ENCODE measurements at regions not wholly inside any gene's neighbourhood (a gene's known extent, or its start where the extent isn't known, plus 50 kb on each side); places are given as distances from the start of the nearest gene placed in this dataset.
"Not testable (repeated sequence)": the region's sequence is repeated elsewhere in the genome, so short reads cannot be mapped to it uniquely, and the experiment has no call there.

DNA sequence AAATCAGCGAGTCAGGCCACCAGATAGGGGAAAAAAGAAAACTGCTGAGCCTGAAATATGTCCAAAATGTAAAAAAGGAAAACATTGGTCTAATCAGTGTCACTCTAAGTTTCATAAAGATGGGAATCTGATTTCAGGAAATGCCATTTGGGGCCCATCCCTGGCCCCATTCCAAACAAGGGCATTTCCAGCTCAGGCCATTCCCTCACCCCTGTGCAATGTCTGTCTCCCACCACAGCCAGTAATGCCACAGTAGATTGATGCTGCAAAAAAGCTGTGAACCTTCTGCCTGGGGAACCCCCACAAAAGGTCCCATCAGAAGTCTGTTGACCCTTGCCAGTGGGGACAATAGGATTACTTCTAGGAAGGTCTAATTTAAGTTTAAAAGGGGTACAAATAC lies 199.6 kb downstream of the YTHDC2 start:
- TF ChIP-seq, protein P1, sequence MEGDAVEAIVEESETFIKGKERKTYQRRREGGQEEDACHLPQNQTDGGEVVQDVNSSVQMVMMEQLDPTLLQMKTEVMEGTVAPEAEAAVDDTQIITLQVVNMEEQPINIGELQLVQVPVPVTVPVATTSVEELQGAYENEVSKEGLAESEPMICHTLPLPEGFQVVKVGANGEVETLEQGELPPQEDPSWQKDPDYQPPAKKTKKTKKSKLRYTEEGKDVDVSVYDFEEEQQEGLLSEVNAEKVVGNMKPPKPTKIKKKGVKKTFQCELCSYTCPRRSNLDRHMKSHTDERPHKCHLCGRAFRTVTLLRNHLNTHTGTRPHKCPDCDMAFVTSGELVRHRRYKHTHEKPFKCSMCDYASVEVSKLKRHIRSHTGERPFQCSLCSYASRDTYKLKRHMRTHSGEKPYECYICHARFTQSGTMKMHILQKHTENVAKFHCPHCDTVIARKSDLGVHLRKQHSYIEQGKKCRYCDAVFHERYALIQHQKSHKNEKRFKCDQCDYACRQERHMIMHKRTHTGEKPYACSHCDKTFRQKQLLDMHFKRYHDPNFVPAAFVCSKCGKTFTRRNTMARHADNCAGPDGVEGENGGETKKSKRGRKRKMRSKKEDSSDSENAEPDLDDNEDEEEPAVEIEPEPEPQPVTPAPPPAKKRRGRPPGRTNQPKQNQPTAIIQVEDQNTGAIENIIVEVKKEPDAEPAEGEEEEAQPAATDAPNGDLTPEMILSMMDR (IDR thresholded peaks at IDR 0.05; ENCODE audit: insufficient read depth, low read depth, low read length) = no peak
- H3K4me3 ChIP-seq (ENCODE audit: low read depth, low read length) = no peak overlapping the region
- DNase-seq (ENCODE audit: low read depth) = no peak

DNA sequence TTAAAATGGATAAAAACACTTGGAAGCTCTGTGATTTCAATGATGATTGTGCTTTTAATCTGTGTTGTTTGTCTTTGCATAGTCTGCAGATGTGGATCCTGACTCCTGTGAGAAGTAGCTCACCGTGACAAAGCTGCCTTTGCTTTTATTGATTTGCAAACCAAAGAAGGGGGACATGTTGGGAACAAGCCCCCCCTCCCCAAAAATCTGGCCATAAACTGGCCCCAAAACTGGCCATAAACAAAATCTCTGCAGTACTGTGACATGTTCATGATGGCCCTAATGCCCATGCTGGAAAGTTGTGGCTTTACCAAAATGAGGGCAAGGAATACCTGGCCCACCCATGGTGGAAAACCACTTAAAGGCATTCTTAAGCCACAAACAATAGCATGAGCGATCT lies 202.4 kb downstream of the YTHDC2 start:
- not testable (repeated sequence) for H3K4me3 ChIP-seq (ENCODE audit: low read depth, low read length); DNase-seq (ENCODE audit: low read depth)

DNA sequence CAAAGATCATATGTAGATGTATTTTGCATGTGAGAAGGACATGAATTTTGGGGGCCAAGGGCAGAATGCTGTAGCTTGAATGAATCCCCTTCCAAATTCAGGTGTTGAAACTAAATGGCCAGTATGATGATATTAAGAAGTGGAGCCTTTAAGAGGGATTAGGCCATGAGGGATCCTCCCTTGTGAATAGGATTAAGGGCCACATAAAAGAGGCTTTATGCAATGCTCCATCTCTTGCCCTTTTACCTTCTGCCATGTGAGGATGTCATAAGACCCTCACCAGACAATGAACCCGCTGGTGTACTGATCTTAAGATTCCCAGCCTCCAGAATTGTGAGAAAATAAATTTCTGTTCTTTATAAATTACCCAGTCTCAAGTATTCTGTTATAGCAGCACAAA lies 206.1 kb downstream of the YTHDC2 start:
- TF ChIP-seq, protein P1 (IDR thresholded peaks at IDR 0.05; ENCODE audit: insufficient read depth, low read depth, low read length) = no peak
- DNase-seq (ENCODE audit: low read depth) = no peak
- H3K4me3 ChIP-seq (ENCODE audit: low read depth, low read length) = no peak overlapping the region

DNA sequence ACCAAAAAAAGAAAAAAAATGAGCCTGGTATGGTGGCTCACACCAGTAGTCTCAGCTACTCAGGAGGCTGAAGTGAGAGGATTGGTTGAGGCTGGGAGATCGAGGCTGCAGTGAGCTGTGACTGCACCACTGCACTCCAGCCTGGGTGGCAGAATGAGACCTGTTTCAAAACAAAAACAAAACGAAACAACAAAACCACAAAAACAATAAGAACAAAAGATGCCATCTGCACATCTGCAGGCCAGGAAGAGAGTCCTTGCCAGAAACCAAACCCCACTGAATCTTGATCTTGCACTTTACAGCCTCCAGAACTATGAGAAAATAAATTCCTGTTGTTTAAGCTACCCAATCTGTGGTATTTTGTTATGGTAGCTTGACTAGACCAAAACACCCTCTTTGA lies 207.7 kb downstream of the YTHDC2 start:
- no peak for DNase-seq (ENCODE audit: low read depth)
- TF ChIP-seq, protein P1 (IDR thresholded peaks at IDR 0.05; ENCODE audit: insufficient read depth, low read depth, low read length) = no peak
- H3K4me3 ChIP-seq (ENCODE audit: low read depth, low read length) = no peak overlapping the region

DNA sequence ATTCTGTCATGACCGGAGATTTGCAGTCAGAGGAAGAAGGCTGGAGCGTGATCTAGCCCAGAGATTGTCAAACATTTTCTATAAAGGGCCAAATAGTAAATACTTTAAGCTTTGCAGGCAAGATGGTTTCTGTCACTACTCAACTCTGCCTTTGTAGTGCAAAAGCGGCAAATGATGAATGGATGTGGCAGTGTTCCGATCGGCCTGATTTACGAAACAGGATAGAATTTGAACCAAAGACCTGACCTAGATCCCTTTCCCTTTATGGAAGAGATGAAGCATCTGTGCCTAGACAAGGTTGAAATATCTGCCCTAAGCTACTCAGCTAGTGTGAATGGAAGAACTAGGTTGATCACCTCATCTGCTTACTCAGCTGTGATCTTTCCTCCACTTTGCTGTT lies 209.5 kb downstream of the YTHDC2 start:
- H3K4me3 ChIP-seq (ENCODE audit: low read depth, low read length) = no peak overlapping the region
- DNase-seq (ENCODE audit: low read depth) = peak; percentile 6
- TF ChIP-seq, protein P1 (IDR thresholded peaks at IDR 0.05; ENCODE audit: insufficient read depth, low read depth, low read length) = no peak

DNA sequence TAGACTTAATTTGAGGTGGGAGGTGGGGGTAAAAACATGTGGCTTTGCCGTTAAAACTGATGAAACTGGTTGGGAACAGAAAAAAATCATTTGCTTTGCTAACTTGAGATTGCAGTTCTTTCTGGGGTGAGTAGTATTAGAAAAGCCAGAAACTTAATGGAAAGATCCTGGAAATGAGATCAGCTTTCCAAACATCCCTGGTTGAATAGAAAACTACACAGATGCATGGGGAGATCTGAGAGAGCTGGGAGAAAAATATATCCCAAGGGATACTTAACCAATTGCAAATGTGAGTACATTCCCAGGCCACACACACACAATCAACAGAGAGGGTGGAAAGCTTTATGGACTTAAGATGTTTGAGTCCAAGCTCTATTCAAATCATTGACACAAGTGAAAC lies 222.3 kb downstream of the YTHDC2 start:
- TF ChIP-seq, protein P1 (IDR thresholded peaks at IDR 0.05; ENCODE audit: insufficient read depth, low read depth, low read length) = no peak
- no peak for DNase-seq (ENCODE audit: low read depth)
- H3K4me3 ChIP-seq (ENCODE audit: low read depth, low read length) = no peak overlapping the region

DNA sequence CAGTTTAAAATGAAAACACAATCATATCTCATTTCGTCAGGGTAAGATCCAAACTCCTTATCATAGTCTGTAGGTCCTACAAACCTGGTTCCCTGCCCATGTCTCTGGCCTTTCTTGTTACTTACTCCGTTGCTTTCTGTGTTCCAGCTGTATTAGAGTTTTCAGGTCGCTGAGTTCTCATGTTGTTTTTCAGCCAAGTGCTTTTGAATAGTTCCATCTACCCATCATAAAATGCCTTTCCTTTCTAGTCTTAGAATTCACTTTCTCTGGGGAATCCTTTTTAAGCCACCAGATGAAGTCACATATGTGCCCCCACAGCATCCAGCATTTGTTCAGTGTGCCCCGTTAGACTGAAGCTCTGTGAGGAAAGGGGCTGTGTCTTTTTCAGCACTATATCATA lies 228.7 kb downstream of the YTHDC2 start:
- TF ChIP-seq, protein P1 (IDR thresholded peaks at IDR 0.05; ENCODE audit: insufficient read depth, low read depth, low read length) = no peak
- DNase-seq (ENCODE audit: low read depth) = no peak
- H3K4me3 ChIP-seq (ENCODE audit: low read depth, low read length) = no peak overlapping the region
